ENCODE measurements at regions not wholly inside any gene's neighbourhood (a gene's known extent, or its start where the extent isn't known, plus 50 kb on each side); places are given as distances from the start of the nearest gene placed in this dataset.

GRCh38 chr7:85573844-85574243 is 387.0 kb upstream of the SEMA3D start:
- Histone ChIP-seq H3K36me3 (no peaks in the 10 kb centered on the region), H3K27ac (peak overlapping the region; percentile 50), H3K27me3 (no peaks in the 10 kb centered on the region), H3K4me1 (ENCODE audit: control insufficient read depth in 1 of 2, insufficient read depth in 1 of 2, low read depth in 1 of 2, low read length in 1 of 2) (peaks cover 8 to 14% of the 10 kb centered on the region in 2 experiments), H3K4me3 (ENCODE audit: low read depth in 1 of 2, low read length in 1 of 2) (no peak overlapping the region), H3K9me3 (no peaks in the 10 kb centered on the region)
- no peak for TF ChIP-seq CTCF (IDR thresholded peaks at IDR 0.05)

DNA sequence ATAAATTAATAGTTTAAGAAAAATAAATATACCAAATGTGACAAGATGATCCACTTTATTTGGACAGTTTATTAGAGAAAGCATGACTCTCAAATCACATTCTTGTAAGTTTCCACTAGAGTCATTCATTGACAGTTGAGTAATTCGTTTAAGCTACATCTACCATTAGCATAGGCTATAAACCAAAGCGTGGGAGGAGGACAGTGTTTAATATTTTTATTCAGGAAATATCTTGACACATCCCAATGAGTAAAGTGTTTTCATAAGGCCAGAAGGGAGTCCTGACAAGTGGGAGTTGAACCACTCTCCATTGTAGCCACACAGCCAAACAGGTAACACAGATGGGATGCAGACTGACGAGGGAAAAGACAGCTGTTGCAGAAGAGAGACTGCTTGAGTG is 386.5 kb upstream of the SEMA3D start:
- Histone ChIP-seq H3K27me3 (no peaks in the 10 kb centered on the region), H3K4me1 (ENCODE audit: control insufficient read depth in 1 of 2, insufficient read depth in 1 of 2, low read depth in 1 of 2, low read length in 1 of 2) (peaks cover 8 to 14% of the 10 kb centered on the region in 2 experiments), H3K9me3 (no peaks in the 10 kb centered on the region), H3K4me3 (ENCODE audit: low read depth in 1 of 2, low read length in 1 of 2) (no peak overlapping the region), H3K27ac (peak overlapping the region; percentile 50), H3K36me3 (no peaks in the 10 kb centered on the region)
- TF ChIP-seq CTCF (IDR thresholded peaks at IDR 0.05): no peak

GRCh38 chr7:85570898-85571297 is 384.0 kb upstream of the SEMA3D start:
- Histone ChIP-seq H3K4me1 (ENCODE audit: control insufficient read depth in 1 of 2, insufficient read depth in 1 of 2, low read depth in 1 of 2, low read length in 1 of 2) (peaks cover 8 to 14% of the 10 kb centered on the region in 2 experiments), H3K27me3 (no peaks in the 10 kb centered on the region), H3K4me3 (ENCODE audit: low read depth in 1 of 2, low read length in 1 of 2) (no peak overlapping the region), H3K36me3 (no peaks in the 10 kb centered on the region), H3K9me3 (no peaks in the 10 kb centered on the region), H3K27ac (no peak overlapping the region)
- no peak for TF ChIP-seq CTCF (IDR thresholded peaks at IDR 0.05)

DNA sequence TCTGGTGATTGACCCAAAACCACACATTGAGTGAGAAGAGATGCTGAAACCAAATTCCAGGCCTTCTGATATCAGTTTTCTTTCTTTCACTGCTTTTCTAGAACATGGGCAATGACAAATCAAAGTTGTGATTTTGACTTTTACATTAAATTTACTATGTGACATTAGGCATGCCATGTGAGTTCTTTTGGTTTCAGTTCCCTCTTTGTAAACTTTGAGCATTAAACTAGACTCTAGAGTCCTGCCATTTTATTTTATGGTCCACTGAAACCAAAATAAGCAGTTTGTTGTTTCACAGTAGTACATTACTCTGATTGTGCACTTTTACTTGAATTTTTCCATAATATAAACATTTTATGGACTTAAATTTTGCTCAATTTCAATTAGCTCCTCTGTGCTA is 381.1 kb upstream of the SEMA3D start:
- Histone ChIP-seq H3K4me3 (ENCODE audit: low read depth in 1 of 2, low read length in 1 of 2) (no peak overlapping the region), H3K27me3 (no peaks in the 10 kb centered on the region), H3K4me1 (ENCODE audit: control insufficient read depth in 1 of 2, insufficient read depth in 1 of 2, low read depth in 1 of 2, low read length in 1 of 2) (no peaks in the 10 kb centered on the region), H3K36me3 (no peaks in the 10 kb centered on the region), H3K9me3 (no peaks in the 10 kb centered on the region), H3K27ac (no peak overlapping the region)
- TF ChIP-seq CTCF (IDR thresholded peaks at IDR 0.05): no peak

- Histone ChIP-seq H3K9me3 (no peaks in the 10 kb centered on the region), H3K27ac (no peak overlapping the region), H3K27me3 (no peaks in the 10 kb centered on the region), H3K4me3 (ENCODE audit: low read depth in 1 of 2, low read length in 1 of 2) (no peak overlapping the region), H3K36me3 (no peaks in the 10 kb centered on the region), H3K4me1 (ENCODE audit: control insufficient read depth in 1 of 2, insufficient read depth in 1 of 2, low read depth in 1 of 2, low read length in 1 of 2) (no peaks in the 10 kb centered on the region)
- no peak for TF ChIP-seq CTCF (IDR thresholded peaks at IDR 0.05)
Measured at GRCh38 chr7:85566095-85566794, 379.4 kb upstream of the SEMA3D start.

Data from neutrophil (primary cell).